NCI-H2081 treated with DMSO at 0.1 percent for 48 hours (cell line): ENCODE measurements at regions not wholly inside any gene's neighbourhood (a gene's known extent, or its start where the extent isn't known, plus 50 kb on each side); places are given as distances from the start of the nearest gene placed in this dataset.

Source experiments
- DNase-seq: peaks from one replicate; lab custom pipeline; 2025; lab: John Stamatoyannopoulos, UW

- DNase-seq: no peak
These were observed 696.8 kb downstream of the SEMA5A start for GRCh38 chr5:8848997-8849594.

- no peak for DNase-seq
These were observed 694.8 kb downstream of the SEMA5A start for GRCh38 chr5:8851101-8851500.

- DNase-seq: no peak
These were observed 688.8 kb downstream of the SEMA5A start for GRCh38 chr5:8857051-8857450.

- no peak for DNase-seq
These were observed 684.1 kb downstream of the SEMA5A start for GRCh38 chr5:8861764-8862163.

GRCh38 chr5:8864053-8864452, 681.8 kb downstream of the SEMA5A start:
- DNase-seq: peak; percentile 43

GRCh38 chr5:8865266-8865665, 680.6 kb downstream of the SEMA5A start:
- no peak for DNase-seq

GRCh38 chr5:8865686-8866374, 680.0 kb downstream of the SEMA5A start:
- DNase-seq: no peak

- no peak for DNase-seq
These were observed 677.6 kb downstream of the SEMA5A start for GRCh38 chr5:8868283-8868682.

GRCh38 chr5:8869932-8870331, 675.9 kb downstream of the SEMA5A start:
- DNase-seq: no peak

GRCh38 chr5:8870349-8870958, 675.4 kb downstream of the SEMA5A start:
- DNase-seq: no peak

GRCh38 chr5:8870959-8871355, 674.9 kb downstream of the SEMA5A start:
- DNase-seq: no peak

- no peak for DNase-seq
These were observed 674.4 kb downstream of the SEMA5A start for GRCh38 chr5:8871446-8871845.

GRCh38 chr5:8875722-8876121, 670.2 kb downstream of the SEMA5A start:
- DNase-seq: no peak

GRCh38 chr5:8879248-8879647, 666.6 kb downstream of the SEMA5A start:
- no peak for DNase-seq

- no peak for DNase-seq
These were observed 661.8 kb downstream of the SEMA5A start for GRCh38 chr5:8884029-8884428.

GRCh38 chr5:8892926-8893325, 652.9 kb downstream of the SEMA5A start:
- DNase-seq: no peak

- no peak for DNase-seq
These were observed 651.8 kb downstream of the SEMA5A start for GRCh38 chr5:8894031-8894430.

- DNase-seq: no peak
These were observed 650.8 kb downstream of the SEMA5A start for GRCh38 chr5:8895062-8895461.

- DNase-seq: no peak
These were observed 650.3 kb downstream of the SEMA5A start for GRCh38 chr5:8895599-8895998.

GRCh38 chr5:8897316-8897715, 648.6 kb downstream of the SEMA5A start:
- no peak for DNase-seq

- peak; percentile 98 for DNase-seq
These were observed 640.9 kb downstream of the SEMA5A start for GRCh38 chr5:8905021-8905420.

- DNase-seq: no peak
These were observed 639.4 kb downstream of the SEMA5A start for GRCh38 chr5:8906303-8906967.
